HG03097 (cell line): ENCODE measurements at regions not wholly inside any gene's neighbourhood (a gene's known extent, or its start where the extent isn't known, plus 50 kb on each side); places are given as distances from the start of the nearest gene placed in this dataset.
"Not testable (repeated sequence)": the region's sequence is repeated elsewhere in the genome, so short reads cannot be mapped to it uniquely, and the experiment has no call there.

Experiments
- ATAC-seq: cut with Tn5 transposase; IDR thresholded peaks from one replicate; pipeline ENCODE4 v1.9.1; 2021; ENCODE audit not compliant: unreplicated experiment, low FRiP score

DNA sequence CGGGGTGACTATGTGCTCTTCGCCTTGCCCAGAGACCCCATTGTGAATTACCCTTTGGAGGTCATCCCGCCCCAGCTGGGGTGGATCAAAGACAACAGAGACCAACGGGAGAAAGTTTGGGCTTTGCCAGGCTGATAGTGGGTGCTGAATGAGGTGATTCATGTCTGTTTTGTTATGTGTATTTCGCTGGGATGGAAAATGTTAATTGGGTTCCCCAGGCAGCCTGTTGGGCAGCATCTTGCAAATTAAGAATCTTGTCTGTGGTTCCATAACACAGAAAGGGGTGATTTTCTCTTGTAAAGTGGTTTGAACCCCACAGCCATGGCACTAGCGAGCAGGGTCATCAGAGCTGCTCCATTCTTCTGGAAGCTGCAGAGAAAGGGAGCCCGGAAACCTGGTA is 63.1 kb upstream of the UNC93A start:
- no peak for ATAC-seq

DNA sequence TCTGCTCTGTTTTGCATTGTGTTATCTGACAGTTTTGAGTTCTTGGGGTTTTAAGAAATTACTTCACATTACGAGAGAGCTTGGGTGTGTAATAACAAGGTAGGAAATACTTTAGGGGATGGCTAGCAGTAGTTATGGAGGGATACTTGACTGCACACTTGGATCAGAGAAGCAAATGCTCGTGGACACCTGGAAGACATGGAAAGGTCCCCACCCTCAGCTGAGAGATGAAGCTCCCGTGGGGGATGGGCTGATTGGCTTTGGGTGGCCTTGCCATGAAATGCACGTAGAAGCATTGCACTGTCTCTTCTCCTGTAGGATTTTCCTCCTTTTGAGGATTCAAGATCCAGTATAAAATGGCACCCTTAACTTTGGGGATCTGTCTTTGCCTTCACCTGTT is 61.5 kb upstream of the UNC93A start:
- no peak for ATAC-seq

DNA sequence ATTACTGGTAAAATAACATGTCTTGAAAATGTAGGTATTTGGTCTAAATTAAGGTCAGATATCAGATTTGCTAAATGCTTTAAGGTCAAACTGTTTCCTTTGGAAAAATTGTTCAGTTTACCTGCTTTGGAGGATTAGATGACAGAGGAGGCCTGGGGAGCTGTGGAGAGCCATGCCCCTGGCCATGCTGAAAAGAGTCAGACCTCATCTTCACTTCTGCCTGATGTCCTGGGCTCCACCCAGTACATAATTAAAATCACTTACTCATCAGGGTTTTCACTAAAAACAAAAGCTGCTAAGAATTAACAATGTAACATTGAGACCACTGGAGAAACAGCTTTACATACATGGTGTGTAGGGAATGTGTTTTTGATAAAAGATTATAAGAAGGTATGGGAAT is 60.8 kb upstream of the UNC93A start:
- no peak for ATAC-seq

DNA sequence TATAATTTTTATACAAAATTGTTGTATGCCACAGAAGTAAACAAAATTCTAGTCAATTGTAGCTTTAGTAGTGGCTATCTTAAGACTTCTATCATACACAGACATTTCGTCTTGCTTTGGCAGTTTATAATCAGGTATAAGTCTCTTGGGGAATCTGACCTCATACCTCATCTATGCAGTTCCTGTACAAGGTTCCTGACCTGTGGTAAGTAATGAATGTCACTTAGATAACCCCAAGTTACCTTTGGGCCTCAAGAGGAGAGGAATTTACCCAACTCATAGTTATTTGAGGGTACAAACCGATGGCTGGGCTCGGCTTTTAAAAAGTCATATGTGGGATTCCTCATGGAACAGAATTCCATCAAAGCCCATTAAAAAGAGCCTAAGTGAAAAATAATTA is 58.8 kb upstream of the UNC93A start:
- ATAC-seq = no peak

DNA sequence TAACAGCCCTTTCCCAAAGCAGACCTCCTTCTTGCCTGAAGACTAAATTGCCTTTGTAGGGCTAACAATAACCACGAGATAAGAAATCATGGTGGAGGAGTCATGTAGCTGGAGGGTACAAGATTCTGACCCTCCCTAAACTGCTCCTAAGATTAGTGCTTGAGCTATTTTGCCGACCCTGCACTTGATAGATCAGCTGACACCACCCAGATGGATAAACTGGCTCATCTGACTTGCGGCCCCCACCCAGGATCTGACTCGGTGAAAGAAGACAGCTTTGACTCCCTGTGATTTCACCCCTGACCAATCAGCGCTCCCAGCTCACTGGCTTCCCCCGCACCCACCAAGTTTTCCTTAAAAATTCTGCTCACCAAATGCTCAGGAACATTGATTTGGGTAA is 57.6 kb upstream of the UNC93A start:
- no peak for ATAC-seq

DNA sequence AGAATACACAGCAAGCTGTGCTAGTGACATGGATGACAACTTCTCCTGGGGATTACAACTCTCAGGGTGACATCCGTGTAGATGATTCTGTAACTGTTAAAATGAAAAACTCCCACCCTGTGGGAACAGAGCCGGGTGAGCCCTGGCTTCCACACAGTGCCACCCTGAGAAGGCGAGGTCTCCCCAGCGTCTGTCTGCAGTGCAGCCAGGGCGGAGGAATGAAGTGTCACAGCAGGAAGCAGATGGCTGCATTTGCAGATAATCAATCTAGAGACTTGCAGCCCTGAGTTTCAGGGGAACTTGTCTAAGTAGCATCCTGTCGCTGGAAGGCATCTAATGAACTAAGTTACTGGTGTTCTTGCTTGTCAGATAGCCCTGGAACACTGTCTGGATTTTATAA is 56.5 kb upstream of the UNC93A start:
- ATAC-seq = not testable (repeated sequence)

DNA sequence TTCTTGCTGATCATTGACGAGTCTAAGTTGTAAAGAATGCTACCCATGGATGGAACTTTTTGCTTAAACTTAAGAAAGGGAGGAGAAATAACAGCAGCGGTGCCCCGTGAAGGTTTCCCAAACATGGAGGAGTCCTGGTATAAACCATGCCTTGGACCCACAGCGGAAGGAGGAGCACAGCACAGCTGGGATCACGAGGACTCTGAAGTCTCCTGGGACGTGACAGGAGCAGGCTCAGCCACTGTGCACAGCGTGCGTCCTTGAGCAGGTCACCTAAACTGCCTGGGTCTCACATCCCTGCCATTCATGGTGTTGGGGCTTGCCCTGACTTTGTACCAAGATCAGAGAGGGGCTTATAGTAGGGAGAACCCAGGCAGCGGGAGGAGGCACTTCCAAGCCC is 56.1 kb upstream of the UNC93A start:
- no peak for ATAC-seq

DNA sequence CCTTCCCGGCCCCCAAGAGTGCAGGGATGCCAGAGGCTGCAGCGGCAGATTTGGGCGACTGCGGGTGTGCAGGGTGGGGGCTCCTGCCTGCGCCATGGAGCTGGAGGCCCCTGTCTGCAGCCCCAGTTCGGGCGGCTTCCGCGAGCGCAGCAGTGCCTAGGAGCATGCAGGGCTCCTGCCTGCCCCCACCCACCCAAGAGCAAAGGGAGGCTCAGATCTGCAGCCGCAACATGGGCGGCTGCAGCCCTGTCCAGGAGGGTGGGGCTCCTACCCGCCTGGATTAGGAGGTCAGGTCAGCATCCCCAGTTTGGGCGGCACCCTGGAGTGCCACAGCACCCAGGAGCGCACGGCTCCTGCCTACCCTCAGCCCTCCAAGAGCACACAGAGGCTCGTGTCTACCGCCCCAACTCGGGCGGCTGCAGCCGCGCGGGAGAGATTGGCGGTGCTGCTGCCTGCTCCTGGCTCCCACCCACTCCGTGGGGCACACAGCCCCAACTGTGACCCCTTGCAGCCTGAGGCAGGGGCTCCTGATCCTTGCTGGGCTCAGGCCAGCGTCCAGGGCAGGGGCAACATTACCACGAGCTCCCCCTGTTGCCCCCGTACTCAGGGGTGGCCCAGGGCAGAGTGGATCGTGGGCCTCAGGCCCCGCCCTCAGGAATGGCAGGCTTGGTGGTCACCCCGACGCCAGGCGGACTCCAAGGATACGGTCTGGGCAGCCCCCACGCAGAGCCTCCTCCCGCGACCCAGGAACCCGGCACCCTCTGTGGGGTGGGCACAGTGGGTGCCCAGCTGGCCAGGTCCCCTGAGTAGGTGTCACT is 55.5 kb upstream of the UNC93A start:
- no peak for ATAC-seq

DNA sequence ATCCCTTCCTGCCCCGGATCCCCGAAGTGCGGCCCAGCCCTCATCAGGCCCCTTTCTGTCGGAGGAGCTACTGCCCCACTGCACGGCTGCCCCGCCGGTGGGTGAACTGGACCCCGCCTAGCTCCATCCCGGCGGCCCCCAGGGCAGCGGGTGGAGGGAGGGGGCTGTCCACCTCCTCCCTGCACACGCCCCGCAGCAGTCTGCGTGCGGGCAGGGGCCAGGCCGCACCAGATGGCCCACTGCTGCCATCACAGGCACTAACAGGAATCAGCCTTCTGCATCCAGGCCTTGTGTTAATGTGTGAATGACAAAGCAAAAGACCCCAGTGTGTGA is 54.9 kb upstream of the UNC93A start:
- no peak for ATAC-seq

DNA sequence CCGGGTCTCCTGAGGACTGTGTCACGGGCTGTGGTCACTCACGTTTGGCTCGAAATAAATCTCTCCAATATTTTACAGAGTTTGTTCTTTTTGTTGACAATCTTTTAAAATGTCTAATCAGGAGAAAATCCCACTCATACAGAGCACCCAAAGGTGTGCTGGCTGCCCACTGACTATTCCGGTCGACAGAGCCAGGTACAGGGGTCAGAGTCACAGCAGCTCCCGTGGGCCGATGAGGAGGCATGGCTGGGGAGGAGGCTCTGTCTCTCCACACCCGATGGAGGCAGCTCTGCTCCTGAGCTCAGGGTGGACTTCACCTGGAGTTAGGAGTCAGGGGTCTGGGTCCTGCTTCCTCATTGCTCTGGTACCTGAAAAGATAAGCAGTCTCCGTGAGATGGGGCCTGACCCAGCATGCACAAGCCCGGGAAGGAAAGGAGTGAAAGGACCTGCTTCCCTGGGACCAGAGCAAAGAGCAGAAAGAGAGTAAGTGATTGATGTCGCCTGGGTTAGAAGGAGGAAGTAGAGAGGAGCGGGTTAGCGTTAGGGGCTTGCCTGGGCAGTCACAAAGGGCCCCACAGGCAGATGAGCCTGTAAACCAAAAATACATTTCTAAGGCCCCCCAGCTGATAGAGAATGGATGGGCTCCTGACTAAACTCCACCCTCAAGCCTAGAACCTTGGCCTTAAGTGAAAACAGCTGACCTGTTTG is 53.5 kb upstream of the UNC93A start:
- ATAC-seq = no peak

DNA sequence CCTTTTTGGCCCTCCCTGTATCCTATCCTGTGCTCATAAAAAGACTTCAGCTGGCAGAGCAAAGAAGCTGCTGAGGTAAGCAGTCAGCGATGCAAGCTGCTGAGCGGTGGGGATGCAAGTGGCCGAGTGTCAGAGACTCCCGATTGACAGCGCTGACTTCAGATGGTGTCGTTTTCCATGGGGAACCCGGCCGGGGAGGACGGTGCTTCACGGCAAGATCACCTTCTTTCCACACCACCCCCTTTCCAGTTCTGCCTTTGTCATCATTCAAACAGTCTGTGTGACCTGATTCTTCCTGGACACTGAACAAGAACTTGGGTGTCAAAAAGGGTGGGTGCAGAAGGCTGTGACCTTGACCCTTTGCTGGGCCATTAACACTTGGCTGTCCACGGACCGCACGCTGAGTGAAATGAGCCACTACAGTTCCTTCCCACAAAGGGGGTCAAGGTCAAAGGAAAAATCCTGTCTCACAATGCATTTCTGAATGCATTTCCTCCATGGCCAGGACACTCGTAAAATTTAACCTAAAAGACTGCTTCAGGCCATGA is 52.9 kb upstream of the UNC93A start:
- ATAC-seq = no peak

DNA sequence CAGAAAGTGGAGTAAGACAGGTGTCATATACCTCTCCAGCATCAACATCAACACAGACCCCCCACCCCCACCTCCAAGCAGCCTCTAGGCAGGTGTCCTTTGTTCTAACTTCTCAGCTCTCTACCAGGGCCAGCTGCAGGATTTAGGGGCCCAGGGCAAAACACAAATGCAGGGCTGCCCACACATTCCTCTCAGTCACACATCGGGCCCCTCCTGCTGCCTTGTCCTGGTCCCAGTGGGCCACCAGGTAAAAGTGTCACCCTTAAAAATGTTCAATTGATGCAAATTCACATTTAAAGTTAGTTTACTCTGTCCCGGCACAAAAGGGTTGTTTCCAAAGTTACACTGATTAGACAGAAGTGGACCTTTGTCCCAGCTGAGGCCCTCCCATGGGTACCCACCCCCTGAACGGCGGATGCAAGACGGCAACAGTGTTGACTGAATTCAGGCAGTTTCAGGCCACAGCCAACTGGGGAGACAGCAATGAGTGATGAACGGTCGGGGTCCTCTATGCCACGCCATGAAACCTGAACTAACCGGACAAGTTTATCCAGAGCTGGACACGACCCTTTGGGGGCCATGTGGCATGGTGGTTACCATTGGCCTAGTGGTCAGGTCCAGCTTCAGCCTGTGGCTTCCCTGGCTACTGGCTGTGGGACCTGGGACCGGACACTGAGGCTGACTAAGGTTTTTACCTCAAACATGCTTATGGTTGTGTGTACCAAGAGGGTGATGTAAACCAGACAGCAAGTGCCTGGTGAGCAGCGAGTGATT is 52.2 kb upstream of the UNC93A start:
- no peak for ATAC-seq

DNA sequence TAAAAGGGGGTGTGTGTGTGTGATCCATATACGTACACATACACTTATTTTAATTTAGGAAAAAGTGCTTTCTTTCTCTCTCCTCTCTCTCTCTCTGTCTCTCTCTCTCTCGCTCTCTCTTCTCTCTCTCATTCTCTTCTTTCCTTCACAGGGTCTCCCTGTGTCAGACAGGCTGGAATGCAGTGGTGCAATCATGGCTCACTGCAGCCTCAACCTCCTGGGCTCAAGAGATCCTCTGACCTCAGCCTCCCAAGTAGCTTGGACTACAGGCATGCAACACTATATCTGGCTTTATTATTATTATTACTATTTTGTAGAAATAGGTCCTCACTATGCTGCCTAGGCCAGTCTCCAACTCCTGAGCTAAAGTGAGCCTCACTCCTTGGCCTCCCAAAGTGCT is 51.6 kb upstream of the UNC93A start:
- not testable (repeated sequence) for ATAC-seq

DNA sequence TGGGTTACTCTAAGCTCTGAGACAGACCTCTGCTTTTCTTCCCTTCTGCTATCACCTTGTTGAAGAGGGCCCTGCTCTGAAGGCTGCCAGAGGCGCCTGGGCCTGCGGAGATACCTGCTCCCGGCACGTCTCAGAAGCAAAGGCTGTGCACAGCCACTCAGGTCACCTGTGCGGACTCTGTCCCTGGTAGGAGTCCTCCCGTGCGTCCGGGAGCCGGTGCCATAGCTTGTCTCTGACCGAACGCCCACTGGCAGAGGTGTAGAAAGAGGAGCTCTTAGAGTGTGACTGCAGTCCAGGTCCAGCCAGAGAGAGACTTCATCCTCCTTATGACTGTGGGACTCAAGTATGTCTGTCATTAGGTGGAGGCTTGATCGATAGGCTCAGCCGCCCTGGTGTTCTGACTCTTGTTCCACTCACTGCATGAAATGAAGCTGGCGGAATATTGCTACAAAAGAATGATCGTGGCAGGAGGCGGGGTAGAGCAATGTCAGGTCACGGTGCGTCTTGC is 51.0 kb upstream of the UNC93A start:
- ATAC-seq = no peak
